DND-41 (cell line): ENCODE measurements at regions not wholly inside any gene's neighbourhood (a gene's known extent, or its start where the extent isn't known, plus 50 kb on each side); places are given as distances from the start of the nearest gene placed in this dataset.

Source experiments
- ATAC-seq: fragments of 200-7000 bp; cut with Tn5 transposase; 3 replicates; pipeline ENCODE4 v1.9.1; 2021; ENCODE audit warnings: low read depth; ENCODE audit not compliant: insufficient read depth
- DNase-seq: peaks from one replicate; pipeline ENCODE4 v3.0.0-alpha.2; 2020
- H2AFZ ChIP-seq: 2 replicates; pipeline ENCODE4 v1.6.0; 2012; ENCODE audit warnings: low read depth, low read length
- H3K27ac ChIP-seq: 2 replicates; pipeline ENCODE4 v1.5.1; 2012; ENCODE audit warnings: low read length, inconsistent platforms
- H3K27me3 ChIP-seq: fragments of 200-600 bp; sonication (generic); 2 replicates; pipeline ENCODE4 v1.6.0; 2012; ENCODE audit warnings: low read length, mild to moderate bottlenecking, inconsistent platforms; ENCODE audit not compliant: insufficient read depth, poor library complexity
- H3K36me3 ChIP-seq: 2 replicates; pipeline ENCODE4 v1.5.1; 2012; ENCODE audit warnings: low read length, inconsistent platforms; ENCODE audit not compliant: insufficient read depth
- H3K4me1 ChIP-seq: 2 replicates; pipeline ENCODE4 v1.5.1; 2012; ENCODE audit warnings: mild to moderate bottlenecking, low read length; ENCODE audit not compliant: insufficient read depth
- H3K4me2 ChIP-seq: 2 replicates; pipeline ENCODE4 v1.6.0; 2012; ENCODE audit warnings: mild to moderate bottlenecking, moderate library complexity, low read length, inconsistent platforms; ENCODE audit not compliant: insufficient read depth
- H3K4me3 ChIP-seq, 2 experiments: fragments of 200-600 bp in 1 of 2; shearing (Covaris generic) in 1 of 2; 2 replicates each; pipeline ENCODE4 v1.5.1; 2012 to 2016; ENCODE audit warnings: inconsistent platforms in 2 of 2, low read length in 2 of 2, mild to moderate bottlenecking in 2 of 2, low read depth in 1 of 2, moderate library complexity in 1 of 2
- H3K79me2 ChIP-seq: 2 replicates; pipeline ENCODE4 v1.6.0; 2012; ENCODE audit warnings: low read length, inconsistent platforms; ENCODE audit not compliant: insufficient read depth
- H3K9ac ChIP-seq: 2 replicates; pipeline ENCODE4 v1.6.0; 2012; ENCODE audit warnings: low read depth, mild to moderate bottlenecking, inconsistent platforms, low read length, moderate library complexity
- H3K9me3 ChIP-seq: 2 replicates; pipeline ENCODE4 v1.5.1; 2012; ENCODE audit warnings: low read length, moderate library complexity, mild to moderate bottlenecking, inconsistent platforms; ENCODE audit not compliant: insufficient read depth, severe bottlenecking
- H4K20me1 ChIP-seq: 2 replicates; pipeline ENCODE4 v1.6.0; 2012; ENCODE audit warnings: low read length; ENCODE audit not compliant: insufficient read depth
- CTCF ChIP-seq: IDR thresholded peaks from 2 replicates; pipeline ENCODE4 v1.5.1; 2012; ENCODE audit warnings: borderline replicate concordance, low read length, moderate library complexity, mild to moderate bottlenecking; ENCODE audit not compliant: poor library complexity, severe bottlenecking; ENCODE audit errors: extremely low read depth
- EZH2 ChIP-seq: IDR thresholded peaks from 3 replicates; pipeline ENCODE4 v1.6.1; 2012; ENCODE audit warnings: borderline replicate concordance, low read depth, mild to moderate bottlenecking, moderate library complexity, low read length, inconsistent platforms; ENCODE audit not compliant: severe bottlenecking

DNA sequence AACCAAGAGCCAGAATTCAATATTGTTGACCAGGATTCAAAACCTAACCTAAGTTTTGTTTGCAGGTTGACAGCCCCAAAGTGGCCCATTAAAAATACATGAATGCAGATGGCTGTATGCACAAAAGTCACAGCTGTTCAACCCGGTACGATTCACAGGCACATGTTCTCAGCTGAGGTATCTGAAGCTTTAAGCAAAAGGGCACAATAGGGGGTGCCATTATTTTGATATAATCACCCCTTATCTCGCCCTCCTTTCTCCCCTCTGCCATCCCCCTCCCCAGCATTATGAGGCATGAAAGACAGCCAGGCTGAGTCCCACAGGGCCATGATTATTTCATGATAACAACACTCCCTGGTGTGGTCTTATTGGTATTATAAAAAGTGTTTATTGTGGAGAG is 264.9 kb downstream of the EBLN2 start:
- H3K4me2 ChIP-seq = no peak overlapping the region
- no peak for DNase-seq
- no peaks in the 10 kb centered on the region for H3K36me3 ChIP-seq
- no peak overlapping the region for H3K4me3 ChIP-seq
- peaks cover 2% of the 10 kb centered on the region for H3K9me3 ChIP-seq
- no peak overlapping the region for H2AFZ ChIP-seq
- H3K9ac ChIP-seq = no peak overlapping the region
- TF ChIP-seq CTCF = no peak
- TF ChIP-seq EZH2 = no peak
- no peaks in the 10 kb centered on the region for H4K20me1 ChIP-seq
- no peak for ATAC-seq
- no peaks in the 10 kb centered on the region for H3K79me2 ChIP-seq
- no peak overlapping the region for H3K27ac ChIP-seq
- no peaks in the 10 kb centered on the region for H3K27me3 ChIP-seq
- no peaks in the 10 kb centered on the region for H3K4me1 ChIP-seq

DNA sequence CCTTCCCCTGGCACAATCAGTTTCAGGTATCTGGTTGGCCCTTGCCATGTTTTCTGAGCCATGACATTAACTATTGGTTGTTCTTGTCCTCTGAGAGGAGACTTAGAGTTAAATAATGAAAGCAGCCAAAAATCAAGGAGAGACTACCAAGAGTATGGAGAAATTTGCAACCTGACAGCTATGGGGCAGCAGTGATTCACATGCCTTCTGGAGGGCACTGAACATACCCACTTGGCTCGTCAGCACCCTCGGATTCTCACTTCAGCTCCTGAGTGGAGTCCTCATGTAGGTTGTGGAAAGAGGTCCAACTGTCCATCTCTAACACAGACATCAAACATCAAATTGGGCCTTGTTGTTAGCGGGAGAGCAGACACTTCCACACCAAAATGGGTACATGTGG is 265.6 kb downstream of the EBLN2 start:
- no peaks in the 10 kb centered on the region for H3K79me2 ChIP-seq
- no peaks in the 10 kb centered on the region for H3K36me3 ChIP-seq
- H3K4me2 ChIP-seq = no peak overlapping the region
- ATAC-seq (no peak), DNase-seq (no peak)
- no peak overlapping the region for H2AFZ ChIP-seq
- H3K27ac ChIP-seq = no peak overlapping the region
- H3K4me3 ChIP-seq = no peak overlapping the region
- peaks cover 2% of the 10 kb centered on the region for H3K9me3 ChIP-seq
- H3K4me1 ChIP-seq = no peaks in the 10 kb centered on the region
- H3K27me3 ChIP-seq = no peaks in the 10 kb centered on the region
- TF ChIP-seq CTCF (no peak), EZH2 (no peak)
- no peaks in the 10 kb centered on the region for H4K20me1 ChIP-seq
- H3K9ac ChIP-seq = no peak overlapping the region
